ENCODE measurements at regions not wholly inside any gene's neighbourhood (a gene's known extent, or its start where the extent isn't known, plus 50 kb on each side); places are given as distances from the start of the nearest gene placed in this dataset.

- ATAC-seq (ENCODE audit: poor library complexity) (no peak), DNase-seq (no peak)
- peak overlapping the region; percentile 46 for H3K4me3 Mint-ChIP-seq
- ChIA-PET CTCF (interaction anchor here (0.7 to 1.1 kb wide), 5 partner anchors 45 to 315 kb away, joined by 3 to 4 read pairs (median 3); no protein-coding TSS in a partner anchor), POLR2A (interaction anchor here (0.9 to 7.4 kb wide), 8 partner anchors 9 to 159 kb away, joined by 3 to 67 read pairs (median 4); partner anchors contain the start of gene IRF2BP2)
- TF ChIP-seq CTCF (IDR thresholded peaks at IDR 0.05): no peak
- H3K27me3 Mint-ChIP-seq: no peaks in the 10 kb centered on the region
- H3K4me1 Mint-ChIP-seq (ENCODE audit: low read depth): peaks cover 67% of the 10 kb centered on the region
- Histone ChIP-seq H3K4me1 (ENCODE audit: insufficient read depth, low read length) (peaks cover 60% of the 10 kb centered on the region), H3K4me3 (ENCODE audit: low read length) (no peak overlapping the region), H3K9me3 (ENCODE audit: control insufficient read depth in 1 of 2, insufficient read depth in 1 of 2, low read length in 2 of 2) (peaks cover 0 to 2% of the 10 kb centered on the region in 2 experiments), H3K36me3 (ENCODE audit: insufficient read depth, low read length) (no peaks in the 10 kb centered on the region), H3K27me3 (ENCODE audit: control insufficient read depth in 1 of 2, insufficient read depth in 2 of 2, low read length in 2 of 2) (no peaks in the 10 kb centered on the region), H3K27ac (ENCODE audit: low read depth in 1 of 2, low read length in 2 of 2) (peak overlapping the region; percentile 36 to 58)
- peak overlapping the region; percentile 87 for H3K27ac Mint-ChIP-seq
- intact Hi-C loops (cut with DNase I, micrococcal nuclease): loop anchor here in 1 of 2 experiments (10.0 kb wide), 1 partner anchor 245 kb away; no protein-coding TSS in a partner anchor
- no peaks in the 10 kb centered on the region for H3K9me3 Mint-ChIP-seq
- H3K36me3 Mint-ChIP-seq (ENCODE audit: low read depth): no peaks in the 10 kb centered on the region
Measured at GRCh38 chr1:234769284-234769985, 159.5 kb upstream of the IRF2BP2 start.

DNA sequence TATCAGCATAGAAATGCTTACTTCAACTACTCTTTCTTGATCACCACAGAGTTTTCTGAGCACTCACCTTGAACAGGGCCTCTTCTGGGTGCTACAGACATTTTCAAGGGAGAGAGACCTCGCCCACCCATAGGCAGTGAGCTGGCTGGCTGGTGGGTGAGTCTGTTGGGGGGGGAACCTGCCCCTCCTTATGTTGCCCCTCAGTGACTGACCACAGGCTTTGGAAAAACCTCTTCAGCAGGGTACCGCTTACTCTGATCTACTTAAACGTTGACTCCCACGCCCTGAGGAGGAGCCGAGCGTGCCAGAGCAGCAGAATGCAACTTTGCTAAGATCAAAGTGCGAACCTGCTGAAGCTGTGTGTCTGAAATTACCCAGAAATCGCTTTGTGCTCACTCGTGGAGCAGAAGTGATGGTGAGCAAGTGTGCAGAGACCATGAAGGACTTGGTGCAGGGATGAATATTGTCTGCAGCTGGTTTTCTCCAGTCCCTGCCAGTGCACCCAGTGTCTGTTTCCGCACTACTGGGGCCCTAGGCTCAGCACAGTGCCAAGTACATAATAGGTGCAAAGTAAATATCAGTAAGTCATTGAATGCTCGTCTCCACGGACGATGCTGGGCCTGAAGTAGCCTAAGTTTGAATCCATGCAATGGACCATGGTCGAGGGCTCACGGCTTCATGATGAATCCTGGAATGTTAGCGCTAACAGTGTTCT is 158.7 kb upstream of the IRF2BP2 start:
- Mint-ChIP-seq H3K9me3 (no peaks in the 10 kb centered on the region), H3K27me3 (no peaks in the 10 kb centered on the region), H3K4me3 (peak overlapping the region; percentile 47), H3K4me1 (ENCODE audit: low read depth) (peaks cover 74% of the 10 kb centered on the region), H3K36me3 (ENCODE audit: low read depth) (no peaks in the 10 kb centered on the region), H3K27ac (peak overlapping the region; percentile 87)
- Histone ChIP-seq H3K4me3 (ENCODE audit: low read length) (peak overlapping the region; percentile 0), H3K9me3 (ENCODE audit: control insufficient read depth in 1 of 2, insufficient read depth in 1 of 2, low read length in 2 of 2) (peaks cover 0 to 2% of the 10 kb centered on the region in 2 experiments), H3K27me3 (ENCODE audit: control insufficient read depth in 1 of 2, insufficient read depth in 2 of 2, low read length in 2 of 2) (no peaks in the 10 kb centered on the region), H3K27ac (ENCODE audit: low read depth in 1 of 2, low read length in 2 of 2) (peak overlapping the region; percentile 36 to 58), H3K4me1 (ENCODE audit: insufficient read depth, low read length) (peaks cover 60% of the 10 kb centered on the region), H3K36me3 (ENCODE audit: insufficient read depth, low read length) (no peaks in the 10 kb centered on the region)
- POLR2A ChIA-PET: interaction anchor here (0.9 to 7.4 kb wide), 9 partner anchors 8 to 158 kb away, joined by 3 to 67 read pairs (median 5); partner anchors contain the start of gene IRF2BP2
- intact Hi-C loops (cut with DNase I, micrococcal nuclease): loop anchor here in 1 of 2 experiments (10.0 kb wide), 1 partner anchor 246 kb away; no protein-coding TSS in a partner anchor
- no peak for TF ChIP-seq CTCF (IDR thresholded peaks at IDR 0.05)
- ATAC-seq (ENCODE audit: poor library complexity) (peak; percentile 39), DNase-seq (peak in 9 of 14 experiments; percentile 27 to 76 (median 52))
- CTCF ChIA-PET: interaction anchor here (0.9 to 1.1 kb wide), 2 partner anchors 171 to 316 kb away, joined by 3 to 4 read pairs; no protein-coding TSS in a partner anchor

- Mint-ChIP-seq H3K27me3 (no peaks in the 10 kb centered on the region), H3K4me1 (ENCODE audit: low read depth) (peaks cover 80% of the 10 kb centered on the region), H3K9me3 (no peaks in the 10 kb centered on the region), H3K36me3 (ENCODE audit: low read depth) (no peaks in the 10 kb centered on the region), H3K4me3 (peak overlapping the region; percentile 47), H3K27ac (peak overlapping the region; percentile 87)
- Histone ChIP-seq H3K27ac (ENCODE audit: low read depth in 1 of 2, low read length in 2 of 2) (peak overlapping the region; percentile 36 to 58), H3K36me3 (ENCODE audit: insufficient read depth, low read length) (no peaks in the 10 kb centered on the region), H3K27me3 (ENCODE audit: control insufficient read depth in 1 of 2, insufficient read depth in 2 of 2, low read length in 2 of 2) (no peaks in the 10 kb centered on the region), H3K4me1 (ENCODE audit: insufficient read depth, low read length) (peaks cover 60% of the 10 kb centered on the region), H3K4me3 (ENCODE audit: low read length) (peak overlapping the region; percentile 0), H3K9me3 (ENCODE audit: control insufficient read depth in 1 of 2, insufficient read depth in 1 of 2, low read length in 2 of 2) (no peaks in the 10 kb centered on the region)
- DNase-seq (peak in 5 of 14 experiments; percentile 25 to 80 (median 51)), ATAC-seq (ENCODE audit: poor library complexity) (peak; percentile 16)
- CTCF ChIA-PET: interaction anchor here (1.1 kb wide), 1 partner anchor 316 kb away, joined by 4 read pairs; no protein-coding TSS in a partner anchor
- TF ChIP-seq CTCF (IDR thresholded peaks at IDR 0.05): no peak
- POLR2A ChIA-PET: interaction anchor here (0.9 to 7.4 kb wide), 9 partner anchors 8 to 157 kb away, joined by 3 to 67 read pairs (median 5); partner anchors contain the start of gene IRF2BP2
- intact Hi-C loops (cut with DNase I, micrococcal nuclease): loop anchor here in 1 of 2 experiments (10.0 kb wide), 1 partner anchor 247 kb away; no protein-coding TSS in a partner anchor
Measured at GRCh38 chr1:234768171-234768568, 158.2 kb upstream of the IRF2BP2 start.
